ENCODE measurements at regions not wholly inside any gene's neighbourhood (a gene's known extent, or its start where the extent isn't known, plus 50 kb on each side); places are given as distances from the start of the nearest gene placed in this dataset.
A peak's percentile ranks its signal among the peaks of the same experiment; 100 is the strongest.

- peak; percentile 64 for DNase-seq
Measured at GRCh38 chr2:155372969-155373368, 674.5 kb downstream of the KCNJ3 start.

GRCh38 chr2:155368934-155369333 lies 670.4 kb downstream of the KCNJ3 start:
- peak; percentile 54 for DNase-seq

GRCh38 chr2:155364766-155365165 lies 666.3 kb downstream of the KCNJ3 start:
- DNase-seq, result no peak

- DNase-seq, result no peak
Measured at GRCh38 chr2:155363349-155363888, 664.9 kb downstream of the KCNJ3 start.

GRCh38 chr2:155357172-155357571 lies 658.7 kb downstream of the KCNJ3 start:
- peak; percentile 36 for DNase-seq

GRCh38 chr2:155356250-155356649 lies 657.8 kb downstream of the KCNJ3 start:
- DNase-seq, result peak; percentile 56

- DNase-seq, result peak; percentile 6
Measured at GRCh38 chr2:155350783-155351580, 652.5 kb downstream of the KCNJ3 start.

- no peak for DNase-seq
Measured at GRCh38 chr2:155332016-155332415, 633.5 kb downstream of the KCNJ3 start.

- DNase-seq, result no peak
Measured at GRCh38 chr2:155320236-155320635, 621.7 kb downstream of the KCNJ3 start.

- no peak for DNase-seq
Measured at GRCh38 chr2:155318710-155319109, 620.2 kb downstream of the KCNJ3 start.

- no peak for DNase-seq
Measured at GRCh38 chr2:155315768-155316167, 617.3 kb downstream of the KCNJ3 start.

- peak; percentile 73 for DNase-seq
Measured at GRCh38 chr2:155310589-155310988, 612.1 kb downstream of the KCNJ3 start.

GRCh38 chr2:155309483-155309882 lies 611.0 kb downstream of the KCNJ3 start:
- DNase-seq, result peak; percentile 62

GRCh38 chr2:155308367-155309009 lies 610.0 kb downstream of the KCNJ3 start:
- peak; percentile 94 for DNase-seq

- DNase-seq, result no peak
Measured at GRCh38 chr2:155301221-155301620, 602.7 kb downstream of the KCNJ3 start.

GRCh38 chr2:155298001-155298400 lies 599.5 kb downstream of the KCNJ3 start:
- DNase-seq, result no peak

- no peak for DNase-seq
Measured at GRCh38 chr2:155294358-155294757, 595.9 kb downstream of the KCNJ3 start.

- no peak for DNase-seq
Measured at GRCh38 chr2:155281907-155282306, 583.4 kb downstream of the KCNJ3 start.

GRCh38 chr2:155273323-155273722 lies 574.8 kb downstream of the KCNJ3 start:
- no peak for DNase-seq

GRCh38 chr2:155266583-155266982 lies 568.1 kb downstream of the KCNJ3 start:
- peak; percentile 19 for DNase-seq

- DNase-seq, result no peak
Measured at GRCh38 chr2:155266109-155266508, 567.6 kb downstream of the KCNJ3 start.

GRCh38 chr2:155256803-155257202 lies 558.3 kb downstream of the KCNJ3 start:
- DNase-seq, result no peak

- peak; percentile 67 for DNase-seq
Measured at GRCh38 chr2:155250800-155251199, 552.3 kb downstream of the KCNJ3 start.

- no peak for DNase-seq
Measured at GRCh38 chr2:155240176-155240575, 541.7 kb downstream of the KCNJ3 start.

Measured in DMS53 (cell line).